OCI-LY7 (cell line): ENCODE measurements at regions not wholly inside any gene's neighbourhood (a gene's known extent, or its start where the extent isn't known, plus 50 kb on each side); places are given as distances from the start of the nearest gene placed in this dataset.

Experiments
- EZH2phosphoT487 ChIP-seq: fragments of 200-600 bp; sonication (generic); IDR thresholded peaks from 2 replicates; pipeline ENCODE4 v1.6.1; 2018; ENCODE audit warnings: low read depth, borderline replicate concordance, mild to moderate bottlenecking, mixed run types, antibody characterized with exemption, low read length, moderate library complexity, mixed read lengths
- TF ChIP-seq, protein P1 (sequence below): fragments of 200-600 bp; sonication (generic); conservative IDR thresholded peaks from 2 replicates; pipeline ENCODE4 v1.5.1; 2014; ENCODE audit warnings: mild to moderate bottlenecking, antibody characterized with exemption, low read length, moderate library complexity, mixed read lengths

DNA sequence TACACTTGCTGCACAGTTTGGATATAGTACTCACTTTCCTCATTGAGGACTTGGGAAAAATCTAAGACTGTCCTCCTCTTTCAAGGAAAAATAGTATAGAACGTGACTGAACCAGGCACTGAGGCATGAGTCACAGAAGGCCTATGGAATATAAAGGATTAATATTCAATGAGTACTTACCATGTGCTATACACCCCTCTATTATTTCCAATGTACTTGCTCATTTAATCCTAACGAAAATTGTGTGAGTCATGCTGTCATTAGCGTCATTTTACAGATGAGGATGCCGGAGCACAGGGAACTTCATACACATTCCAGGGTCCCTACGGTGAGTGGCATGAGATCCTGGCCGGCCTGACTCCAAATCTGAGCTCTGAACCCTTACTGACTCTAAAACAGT, 2136.2 kb upstream of the TENM3 start:
- TF ChIP-seq, protein P1, sequence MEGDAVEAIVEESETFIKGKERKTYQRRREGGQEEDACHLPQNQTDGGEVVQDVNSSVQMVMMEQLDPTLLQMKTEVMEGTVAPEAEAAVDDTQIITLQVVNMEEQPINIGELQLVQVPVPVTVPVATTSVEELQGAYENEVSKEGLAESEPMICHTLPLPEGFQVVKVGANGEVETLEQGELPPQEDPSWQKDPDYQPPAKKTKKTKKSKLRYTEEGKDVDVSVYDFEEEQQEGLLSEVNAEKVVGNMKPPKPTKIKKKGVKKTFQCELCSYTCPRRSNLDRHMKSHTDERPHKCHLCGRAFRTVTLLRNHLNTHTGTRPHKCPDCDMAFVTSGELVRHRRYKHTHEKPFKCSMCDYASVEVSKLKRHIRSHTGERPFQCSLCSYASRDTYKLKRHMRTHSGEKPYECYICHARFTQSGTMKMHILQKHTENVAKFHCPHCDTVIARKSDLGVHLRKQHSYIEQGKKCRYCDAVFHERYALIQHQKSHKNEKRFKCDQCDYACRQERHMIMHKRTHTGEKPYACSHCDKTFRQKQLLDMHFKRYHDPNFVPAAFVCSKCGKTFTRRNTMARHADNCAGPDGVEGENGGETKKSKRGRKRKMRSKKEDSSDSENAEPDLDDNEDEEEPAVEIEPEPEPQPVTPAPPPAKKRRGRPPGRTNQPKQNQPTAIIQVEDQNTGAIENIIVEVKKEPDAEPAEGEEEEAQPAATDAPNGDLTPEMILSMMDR, result no peak
- no peak for TF ChIP-seq EZH2phosphoT487
